Activated CD8-positive, alpha-beta T cell treated with anti-CD3 and anti-CD28 coated beads for 36 hours (primary cell): ENCODE measurements at regions not wholly inside any gene's neighbourhood (a gene's known extent, or its start where the extent isn't known, plus 50 kb on each side); places are given as distances from the start of the nearest gene placed in this dataset.

Source experiments
- ATAC-seq: fragments of 200-7000 bp; cut with Tn5 transposase; one replicate; pipeline ENCODE4 v1.10.0; 2021; ENCODE audit warnings: mild to moderate bottlenecking, moderate library complexity
- CTCF ChIA-PET: fragments of 350-600 bp; sonication (Branson Sonifier 250); formaldehyde crosslinking; loops from one replicate; lab custom pipeline; 2021; ENCODE audit warnings: antibody characterized with exemption; lab: Charles Lee
- POLR2A ChIA-PET: fragments of 350-600 bp; sonication (Branson Sonifier 250); formaldehyde crosslinking; loops from one replicate; lab custom pipeline; 2021; ENCODE audit warnings: antibody characterized with exemption; lab: Charles Lee
- DNase-seq: peaks from one replicate; pipeline ENCODE4 v3.0.0-alpha.2; 2020
- H3K27ac Mint-ChIP-seq: one replicate; pipeline ENCODE4 v1.8.0; 2021; ENCODE audit warnings: mild to moderate bottlenecking, mixed read lengths
- H3K27me3 Mint-ChIP-seq: one replicate; pipeline ENCODE4 v1.8.0; 2021; ENCODE audit warnings: mixed read lengths
- H3K36me3 Mint-ChIP-seq: one replicate; pipeline ENCODE4 v1.8.0; 2021; ENCODE audit warnings: low read depth, mixed read lengths
- H3K4me1 Mint-ChIP-seq: one replicate; pipeline ENCODE4 v1.8.0; 2021; ENCODE audit warnings: low read depth, mixed read lengths
- H3K4me3 Mint-ChIP-seq: one replicate; pipeline ENCODE4 v1.8.0; 2021; ENCODE audit warnings: mild to moderate bottlenecking, moderate library complexity, mixed read lengths
- H3K9me3 Mint-ChIP-seq: one replicate; pipeline ENCODE4 v1.8.0; 2021; ENCODE audit warnings: mixed read lengths
- CTCF ChIP-seq: fragments of 200-600 bp; IDR thresholded peaks from one replicate; pipeline ENCODE4 v1.8.0; 2022; ENCODE audit warnings: antibody characterized with exemption, mild to moderate bottlenecking
- intact Hi-C: fragments of 100-400 bp; cut with micrococcal nuclease; formaldehyde crosslinking; loops from one replicate; pipeline ENCODE4 v1.10.0; 2022

GRCh38 chr3:118550122-118550521, 484.5 kb downstream of the IGSF11 start:
- Mint-ChIP-seq H3K4me1 (no peaks in the 10 kb centered on the region), H3K36me3 (no peaks in the 10 kb centered on the region), H3K9me3 (no peaks in the 10 kb centered on the region), H3K4me3 (no peak overlapping the region), H3K27ac (no peak overlapping the region), H3K27me3 (no peaks in the 10 kb centered on the region)
- ATAC-seq (no peak), DNase-seq (no peak)
- intact Hi-C loops = no loop called here
- TF ChIP-seq CTCF = no peak
- ChIA-PET CTCF (no interaction called here), POLR2A (no interaction called here)

GRCh38 chr3:118550556-118550955, 484.1 kb downstream of the IGSF11 start:
- POLR2A ChIA-PET = no interaction called here
- intact Hi-C loops = no loop called here
- CTCF ChIA-PET = no interaction called here

GRCh38 chr3:118554148-118554838, 480.4 kb downstream of the IGSF11 start:
- intact Hi-C loops = no loop called here
- Mint-ChIP-seq H3K9me3 (no peaks in the 10 kb centered on the region), H3K4me1 (no peaks in the 10 kb centered on the region), H3K4me3 (no peak overlapping the region), H3K27me3 (no peaks in the 10 kb centered on the region), H3K27ac (no peak overlapping the region), H3K36me3 (no peaks in the 10 kb centered on the region)
- ChIA-PET CTCF (no interaction called here), POLR2A (no interaction called here)
- ATAC-seq (no peak), DNase-seq (no peak)
- no peak for TF ChIP-seq CTCF

More at GRCh38 chr3:118550556-118550955, 484.1 kb downstream of the IGSF11 start:
- no peaks in the 10 kb centered on the region for H3K9me3 Mint-ChIP-seq
- no peaks in the 10 kb centered on the region for H3K27me3 Mint-ChIP-seq
- no peak for DNase-seq
- ATAC-seq = no peak
- no peak overlapping the region for H3K27ac Mint-ChIP-seq
- no peak overlapping the region for H3K4me3 Mint-ChIP-seq
- H3K36me3 Mint-ChIP-seq = no peaks in the 10 kb centered on the region
- TF ChIP-seq CTCF = no peak
- H3K4me1 Mint-ChIP-seq = no peaks in the 10 kb centered on the region

- ATAC-seq (no peak), DNase-seq (no peak)
- ChIA-PET CTCF (no interaction called here), POLR2A (interaction anchor here (0.6 kb wide), 1 partner anchor 235 kb away, joined by 3 read pairs; no protein-coding TSS in a partner anchor)
- Mint-ChIP-seq H3K9me3 (peaks cover 6% of the 10 kb centered on the region), H3K27me3 (no peaks in the 10 kb centered on the region), H3K27ac (no peak overlapping the region), H3K4me3 (no peak overlapping the region), H3K4me1 (no peaks in the 10 kb centered on the region), H3K36me3 (no peaks in the 10 kb centered on the region)
- intact Hi-C loops = no loop called here
- no peak for TF ChIP-seq CTCF
Observed at GRCh38 chr3:118556983-118557382, 477.7 kb downstream of the IGSF11 start.

GRCh38 chr3:118557513-118557912, 477.1 kb downstream of the IGSF11 start:
- no peaks in the 10 kb centered on the region for H3K27me3 Mint-ChIP-seq
- no peaks in the 10 kb centered on the region for H3K4me1 Mint-ChIP-seq
- H3K27ac Mint-ChIP-seq = no peak overlapping the region
- DNase-seq = no peak
- peaks cover 6% of the 10 kb centered on the region for H3K9me3 Mint-ChIP-seq
- no peak for TF ChIP-seq CTCF
- no peak overlapping the region for H3K4me3 Mint-ChIP-seq
- H3K36me3 Mint-ChIP-seq = no peaks in the 10 kb centered on the region
- intact Hi-C loops = no loop called here
- CTCF ChIA-PET = no interaction called here
- POLR2A ChIA-PET = interaction anchor here (0.6 kb wide), 1 partner anchor 236 kb away, joined by 3 read pairs; no protein-coding TSS in a partner anchor
- ATAC-seq = no peak
